AG04450 (cell line): ENCODE measurements at regions not wholly inside any gene's neighbourhood (a gene's known extent, or its start where the extent isn't known, plus 50 kb on each side); places are given as distances from the start of the nearest gene placed in this dataset.

ENCODE experiments used
- CTCF ChIA-PET: fragments of 300-600, 350-600 bp; formaldehyde crosslinking; extraction: SDS; loops from one replicate; lab custom pipeline; 2022; ENCODE audit warnings: antibody characterized with exemption, inconsistent platforms; lab: Charles Lee
- POLR2A ChIA-PET: fragments of 350-600 bp; formaldehyde crosslinking; extraction: SDS; loops from one replicate; lab custom pipeline; 2021; ENCODE audit warnings: antibody characterized with exemption, inconsistent platforms; lab: Yijun Ruan, JAX
- DNase-seq: peaks from one replicate; pipeline ENCODE4 v3.0.0-alpha.2; 2011; ENCODE audit warnings: low read depth, low spot score
- H3K27ac ChIP-seq: one replicate; pipeline ENCODE4 v1.5.1; 2012; ENCODE audit warnings: low read depth, low read length, control low read depth
- H3K27me3 ChIP-seq: one replicate; pipeline ENCODE4 v1.6.0; 2012; ENCODE audit warnings: low read length; ENCODE audit not compliant: control insufficient read depth, insufficient read depth
- H3K4me3 ChIP-seq: 2 replicates; pipeline ENCODE4 v1.5.1; 2011; ENCODE audit warnings: mild to moderate bottlenecking, low read depth, low read length, control low read depth
- H3K9me3 ChIP-seq: 2 replicates; pipeline ENCODE4 v1.5.1; 2012; ENCODE audit warnings: low read length; ENCODE audit not compliant: control insufficient read depth, insufficient read depth
- CTCF ChIP-seq: IDR thresholded peaks from 2 replicates; pipeline ENCODE4 v1.5.1; 2011; ENCODE audit warnings: low read depth, low read length, control low read depth, inconsistent platforms

GRCh38 chr9:17064558-17064957 is 70.3 kb upstream of the CNTLN start:
- TF ChIP-seq CTCF = no peak
- POLR2A ChIA-PET = no interaction called here
- no peaks in the 10 kb centered on the region for H3K27me3 ChIP-seq
- no peak overlapping the region for H3K4me3 ChIP-seq
- DNase-seq = no peak
- no peaks in the 10 kb centered on the region for H3K9me3 ChIP-seq
- CTCF ChIA-PET = interaction anchor here (1.0 to 4.0 kb wide), 7 partner anchors 19 to 398 kb away, joined by 3 to 56 read pairs (median 10); no protein-coding TSS in a partner anchor
- no peak overlapping the region for H3K27ac ChIP-seq

- ChIA-PET POLR2A (no interaction called here), CTCF (interaction anchor here (0.6 to 4.0 kb wide), 34 partner anchors 9 to 456 kb away, joined by 3 to 56 read pairs (median 4); partner anchors contain the start of gene BNC2)
- DNase-seq = peak; percentile 23
- H3K27ac ChIP-seq = no peak overlapping the region
- no peak overlapping the region for H3K4me3 ChIP-seq
- no peaks in the 10 kb centered on the region for H3K27me3 ChIP-seq
- peak; percentile 84 for TF ChIP-seq CTCF
- H3K9me3 ChIP-seq = no peaks in the 10 kb centered on the region
Measured at GRCh38 chr9:17063535-17064135, 71.2 kb upstream of the CNTLN start.

- DNase-seq = no peak
- no peaks in the 10 kb centered on the region for H3K9me3 ChIP-seq
- no peak overlapping the region for H3K27ac ChIP-seq
- POLR2A ChIA-PET = interaction anchor here (0.5 kb wide), 1 partner anchor 807 kb away, joined by 3 read pairs; no protein-coding TSS in a partner anchor
- TF ChIP-seq CTCF = no peak
- CTCF ChIA-PET = interaction anchor here (1.1 to 4.0 kb wide), 15 partner anchors 10 to 400 kb away, joined by 3 to 56 read pairs (median 8); no protein-coding TSS in a partner anchor
- H3K4me3 ChIP-seq = no peak overlapping the region
- no peaks in the 10 kb centered on the region for H3K27me3 ChIP-seq
Measured at GRCh38 chr9:17062497-17062896, 72.3 kb upstream of the CNTLN start.

GRCh38 chr9:17060450-17060849 is 74.4 kb upstream of the CNTLN start:
- CTCF ChIA-PET = no interaction called here
- no peak overlapping the region for H3K4me3 ChIP-seq
- no peak for DNase-seq
- no peak for TF ChIP-seq CTCF
- H3K27ac ChIP-seq = no peak overlapping the region
- H3K9me3 ChIP-seq = no peaks in the 10 kb centered on the region
- H3K27me3 ChIP-seq = no peaks in the 10 kb centered on the region
- POLR2A ChIA-PET = no interaction called here

- Histone ChIP-seq H3K4me3 (no peak overlapping the region), H3K27ac (no peak overlapping the region), H3K27me3 (no peaks in the 10 kb centered on the region), H3K9me3 (no peaks in the 10 kb centered on the region)
- CTCF ChIA-PET = no interaction called here
- TF ChIP-seq CTCF = no peak
- DNase-seq = no peak
- POLR2A ChIA-PET = no interaction called here
Measured at GRCh38 chr9:17059465-17059864, 75.4 kb upstream of the CNTLN start.
